ENCODE measurements at regions not wholly inside any gene's neighbourhood (a gene's known extent, or its start where the extent isn't known, plus 50 kb on each side); places are given as distances from the start of the nearest gene placed in this dataset.

GRCh38 chr17:63349478-63350000 is 96.6 kb downstream of the CYB561 start:
- H3K4me3 ChIP-seq (ENCODE audit: low read depth, low read length) = no peak overlapping the region
- TF ChIP-seq CTCF (IDR thresholded peaks at IDR 0.05; ENCODE audit: low read depth, low read length) = no peak

- H3K4me3 ChIP-seq (ENCODE audit: low read depth, low read length) = no peak overlapping the region
- TF ChIP-seq CTCF (IDR thresholded peaks at IDR 0.05; ENCODE audit: low read depth, low read length) = no peak
Measured at GRCh38 chr17:63350364-63350763, 95.7 kb downstream of the CYB561 start.

GRCh38 chr17:63354256-63354655 is 91.8 kb downstream of the CYB561 start:
- no peak overlapping the region for H3K4me3 ChIP-seq (ENCODE audit: low read depth, low read length)
- no peak for TF ChIP-seq CTCF (IDR thresholded peaks at IDR 0.05; ENCODE audit: low read depth, low read length)

- H3K4me3 ChIP-seq (ENCODE audit: low read depth, low read length) = no peak overlapping the region
- TF ChIP-seq CTCF (IDR thresholded peaks at IDR 0.05; ENCODE audit: low read depth, low read length) = no peak
Measured at GRCh38 chr17:63356337-63356757, 89.8 kb downstream of the CYB561 start.

DNA sequence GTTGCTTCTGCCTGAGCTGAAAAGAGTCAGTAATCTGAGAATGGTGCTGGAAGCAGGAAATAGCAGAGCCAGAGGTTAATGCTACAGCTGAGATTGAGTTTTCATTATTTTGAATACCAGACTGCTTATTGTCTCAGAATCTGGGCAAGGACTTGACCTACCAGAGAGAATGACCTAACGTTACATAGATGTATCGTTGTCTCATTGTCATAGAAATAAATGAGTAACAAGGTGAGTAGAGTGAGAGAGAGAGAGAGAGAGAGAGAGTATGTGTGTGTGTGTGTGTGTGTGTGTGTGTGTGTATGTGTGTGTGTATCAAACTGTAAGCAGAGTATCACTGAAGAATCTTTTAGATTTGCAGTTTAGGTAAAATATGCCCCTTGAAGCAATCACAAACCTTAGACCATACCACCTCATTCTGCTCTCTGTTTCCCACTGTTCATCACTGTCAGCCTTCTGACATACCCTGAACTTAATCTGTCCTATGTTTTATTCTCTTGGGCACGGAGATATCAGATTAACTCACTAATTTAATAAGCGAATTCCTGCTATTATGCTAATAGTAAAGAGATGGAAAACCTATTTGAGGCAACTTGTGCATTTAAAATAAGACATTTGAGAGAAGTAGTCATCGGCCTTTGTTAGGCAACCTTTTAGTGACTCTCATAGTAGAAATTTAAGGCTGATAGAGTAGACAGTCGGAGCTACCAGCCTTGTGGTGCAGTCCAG is 87.8 kb downstream of the CYB561 start:
- no peak for TF ChIP-seq CTCF (IDR thresholded peaks at IDR 0.05; ENCODE audit: low read depth, low read length)
- no peak overlapping the region for H3K4me3 ChIP-seq (ENCODE audit: low read depth, low read length)

- TF ChIP-seq CTCF (IDR thresholded peaks at IDR 0.05; ENCODE audit: low read depth, low read length) = no peak
- no peak overlapping the region for H3K4me3 ChIP-seq (ENCODE audit: low read depth, low read length)
Measured at GRCh38 chr17:63358956-63359355, 87.2 kb downstream of the CYB561 start.

- H3K4me3 ChIP-seq (ENCODE audit: low read depth, low read length) = no peak overlapping the region
- TF ChIP-seq CTCF (IDR thresholded peaks at IDR 0.05; ENCODE audit: low read depth, low read length) = no peak
Measured at GRCh38 chr17:63361182-63361581, 84.9 kb downstream of the CYB561 start.

Measured in WI38 (cell line).